ENCODE measurements at regions not wholly inside any gene's neighbourhood (a gene's known extent, or its start where the extent isn't known, plus 50 kb on each side); places are given as distances from the start of the nearest gene placed in this dataset.

- DNase-seq, result peak; percentile 68
Observed at GRCh38 chrX:145002771-145003170, 244.5 kb upstream of the SPANXN1 start.

GRCh38 chrX:145003443-145003842 lies 243.9 kb upstream of the SPANXN1 start:
- peak; percentile 1 for DNase-seq

- no peak for DNase-seq
Observed at GRCh38 chrX:145041486-145041885, 205.8 kb upstream of the SPANXN1 start.

GRCh38 chrX:145068450-145068849 lies 178.9 kb upstream of the SPANXN1 start:
- no peak for DNase-seq

GRCh38 chrX:145099204-145099603 lies 148.1 kb upstream of the SPANXN1 start:
- DNase-seq, result no peak

Data from activated CD4-positive, alpha-beta T cell treated with anti-CD3 and anti-CD28 coated beads, Interleukin-10, Interleukin-2, amounts not matched to agents 100 ng/mL and 50 ng/mL, durations not matched to agents 16 hours and 8 hours (primary cell).